ENCODE measurements at regions not wholly inside any gene's neighbourhood (a gene's known extent, or its start where the extent isn't known, plus 50 kb on each side); places are given as distances from the start of the nearest gene placed in this dataset.

DNA sequence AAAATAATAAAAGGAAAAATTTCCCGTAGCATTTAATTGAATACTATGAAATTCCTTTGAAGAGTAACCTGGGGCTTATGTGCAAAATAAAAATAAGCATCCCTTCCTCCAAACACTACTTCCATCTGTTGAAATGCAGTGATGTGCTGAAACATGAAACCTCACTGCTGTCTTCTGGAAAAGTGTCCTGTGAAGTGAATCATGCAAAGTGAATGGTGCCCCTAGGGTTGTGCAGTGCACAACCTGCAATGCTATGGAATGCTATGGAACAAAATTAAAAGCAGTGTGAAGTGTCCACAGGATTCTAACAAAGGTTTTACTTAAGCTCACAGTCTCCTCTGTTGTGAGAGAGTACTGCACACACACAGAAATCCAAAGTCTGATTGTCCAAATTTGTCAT lies 480.9 kb downstream of the ETV1 start:
- no peak for TF ChIP-seq NR2F2 (IDR thresholded peaks at IDR 0.05)
- TF ChIP-seq, protein P1, sequence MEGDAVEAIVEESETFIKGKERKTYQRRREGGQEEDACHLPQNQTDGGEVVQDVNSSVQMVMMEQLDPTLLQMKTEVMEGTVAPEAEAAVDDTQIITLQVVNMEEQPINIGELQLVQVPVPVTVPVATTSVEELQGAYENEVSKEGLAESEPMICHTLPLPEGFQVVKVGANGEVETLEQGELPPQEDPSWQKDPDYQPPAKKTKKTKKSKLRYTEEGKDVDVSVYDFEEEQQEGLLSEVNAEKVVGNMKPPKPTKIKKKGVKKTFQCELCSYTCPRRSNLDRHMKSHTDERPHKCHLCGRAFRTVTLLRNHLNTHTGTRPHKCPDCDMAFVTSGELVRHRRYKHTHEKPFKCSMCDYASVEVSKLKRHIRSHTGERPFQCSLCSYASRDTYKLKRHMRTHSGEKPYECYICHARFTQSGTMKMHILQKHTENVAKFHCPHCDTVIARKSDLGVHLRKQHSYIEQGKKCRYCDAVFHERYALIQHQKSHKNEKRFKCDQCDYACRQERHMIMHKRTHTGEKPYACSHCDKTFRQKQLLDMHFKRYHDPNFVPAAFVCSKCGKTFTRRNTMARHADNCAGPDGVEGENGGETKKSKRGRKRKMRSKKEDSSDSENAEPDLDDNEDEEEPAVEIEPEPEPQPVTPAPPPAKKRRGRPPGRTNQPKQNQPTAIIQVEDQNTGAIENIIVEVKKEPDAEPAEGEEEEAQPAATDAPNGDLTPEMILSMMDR (IDR thresholded peaks at IDR 0.05; ENCODE audit: low read depth, low read length, missing input control), result no peak
- TF ChIP-seq, protein P2, sequence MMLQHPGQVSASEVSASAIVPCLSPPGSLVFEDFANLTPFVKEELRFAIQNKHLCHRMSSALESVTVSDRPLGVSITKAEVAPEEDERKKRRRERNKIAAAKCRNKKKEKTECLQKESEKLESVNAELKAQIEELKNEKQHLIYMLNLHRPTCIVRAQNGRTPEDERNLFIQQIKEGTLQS (IDR thresholded peaks at IDR 0.05), result no peak
- no peak for TF ChIP-seq SP1 (IDR thresholded peaks at IDR 0.05)
- no peak for TF ChIP-seq EGR1 (IDR thresholded peaks at IDR 0.05; ENCODE audit: low read depth in 2 of 2)
- TF ChIP-seq RXRA (IDR thresholded peaks at IDR 0.05), result no peak

All from liver (tissue), 3 donors.